ENCODE measurements at regions not wholly inside any gene's neighbourhood (a gene's known extent, or its start where the extent isn't known, plus 50 kb on each side); places are given as distances from the start of the nearest gene placed in this dataset.
"Not testable (repeated sequence)": the region's sequence is repeated elsewhere in the genome, so short reads cannot be mapped to it uniquely, and the experiment has no call there.

GRCh38 chr5:1576851-1577250 is 53.1 kb upstream of the LPCAT1 start:
- peaks cover 16 to 19% of the 10 kb centered on the region in 2 donors for H3K36me3 Mint-ChIP-seq
- not testable (repeated sequence) for ATAC-seq (ENCODE audit: low read depth in 2 of 2); DNase-seq; H3K4me3 Mint-ChIP-seq; H3K27ac Mint-ChIP-seq; H3K4me1 Mint-ChIP-seq; H3K27me3 Mint-ChIP-seq; H3K9me3 Mint-ChIP-seq

GRCh38 chr5:1575991-1576714 is 52.4 kb upstream of the LPCAT1 start:
- peaks cover 11 to 19% of the 10 kb centered on the region in 2 donors for H3K36me3 Mint-ChIP-seq
- H3K4me1 Mint-ChIP-seq; ATAC-seq (ENCODE audit: low read depth in 2 of 2); H3K27ac Mint-ChIP-seq; H3K9me3 Mint-ChIP-seq; H3K27me3 Mint-ChIP-seq; H3K4me3 Mint-ChIP-seq; DNase-seq: not testable (repeated sequence)

GRCh38 chr5:1575491-1575890 is 51.7 kb upstream of the LPCAT1 start:
- not testable (repeated sequence) for H3K4me3 Mint-ChIP-seq; ATAC-seq (ENCODE audit: low read depth in 2 of 2); H3K9me3 Mint-ChIP-seq; H3K27me3 Mint-ChIP-seq; H3K4me1 Mint-ChIP-seq; DNase-seq
- H3K36me3 Mint-ChIP-seq, result peaks cover 11 to 25% of the 10 kb centered on the region in 2 donors
- H3K27ac Mint-ChIP-seq, result peak overlapping the region in 1 of 6 donors; percentile 49

GRCh38 chr5:1574023-1574318 is 50.2 kb upstream of the LPCAT1 start:
- not testable (repeated sequence) for H3K4me3 Mint-ChIP-seq
- H3K36me3 Mint-ChIP-seq, result peaks cover 4 to 25% of the 10 kb centered on the region in 2 donors

GRCh38 chr5:1573217-1574022 is 49.7 kb upstream of the LPCAT1 start:
- not testable (repeated sequence) for ATAC-seq (ENCODE audit: low read depth in 2 of 2); DNase-seq; H3K27me3 Mint-ChIP-seq; H3K9me3 Mint-ChIP-seq; H3K4me1 Mint-ChIP-seq; H3K4me3 Mint-ChIP-seq
- peaks cover 0 to 20% of the 10 kb centered on the region in 2 donors for H3K36me3 Mint-ChIP-seq
- peak overlapping the region in 4 of 6 donors; percentile 34 to 59 (median 55) for H3K27ac Mint-ChIP-seq

More at GRCh38 chr5:1574023-1574318, 50.2 kb upstream of the LPCAT1 start:
- DNase-seq; ATAC-seq (ENCODE audit: low read depth in 2 of 2); H3K27me3 Mint-ChIP-seq; H3K4me1 Mint-ChIP-seq; H3K9me3 Mint-ChIP-seq: not testable (repeated sequence)
- H3K27ac Mint-ChIP-seq, result peak overlapping the region in 3 of 6 donors; percentile 53 to 59 (median 57)
